ENCODE measurements at regions not wholly inside any gene's neighbourhood (a gene's known extent, or its start where the extent isn't known, plus 50 kb on each side); places are given as distances from the start of the nearest gene placed in this dataset.

DNA sequence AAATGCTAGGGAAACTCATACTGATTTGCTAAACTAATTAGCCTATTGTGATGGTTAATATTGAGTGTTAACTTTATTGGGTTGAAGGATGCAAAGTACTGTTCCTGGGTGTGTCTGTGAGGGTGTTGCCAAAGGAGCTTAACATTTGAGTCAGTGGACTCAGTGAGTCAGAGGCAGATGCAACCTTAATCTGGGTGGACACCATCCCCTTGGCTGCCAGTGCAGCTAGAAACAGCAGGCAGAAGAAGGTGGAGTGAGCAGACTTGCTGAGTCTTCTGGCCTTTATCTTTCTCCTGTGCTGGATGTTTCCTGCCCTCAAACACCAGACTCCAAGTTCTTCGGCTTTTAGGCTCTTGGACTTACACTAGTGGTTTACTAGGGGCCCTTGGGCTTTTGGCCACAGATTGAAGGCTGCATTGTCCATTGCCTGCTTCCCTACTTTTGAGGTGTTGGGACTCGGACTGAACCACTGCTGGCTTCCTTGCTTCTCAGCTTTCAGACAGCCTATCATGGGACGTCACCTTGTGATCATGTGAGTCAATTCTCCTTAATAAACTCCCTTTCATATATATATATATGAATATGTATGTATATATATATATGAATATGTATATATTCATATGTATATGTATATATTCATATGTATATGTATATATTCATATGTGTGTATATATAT lies 69.7 kb downstream of the RPRM start:
- H3K27ac ChIP-seq (ENCODE audit: low read length), result no peak overlapping the region
- H2AFZ ChIP-seq (ENCODE audit: low read depth, low read length), result no peak overlapping the region
- H3K4me2 ChIP-seq (ENCODE audit: insufficient read depth, low read length), result no peak overlapping the region
- H3K9me3 ChIP-seq (ENCODE audit: insufficient read depth, low read length, severe bottlenecking), result no peaks in the 10 kb centered on the region
- H4K20me1 ChIP-seq (ENCODE audit: insufficient read depth, low read length), result no peaks in the 10 kb centered on the region
- no peaks in the 10 kb centered on the region for H3K27me3 ChIP-seq (ENCODE audit: insufficient read depth, low read length, poor library complexity)
- TF ChIP-seq EZH2 (IDR thresholded peaks at IDR 0.05; ENCODE audit: borderline replicate concordance, low read depth, low read length, severe bottlenecking), result no peak
- TF ChIP-seq, protein P1, sequence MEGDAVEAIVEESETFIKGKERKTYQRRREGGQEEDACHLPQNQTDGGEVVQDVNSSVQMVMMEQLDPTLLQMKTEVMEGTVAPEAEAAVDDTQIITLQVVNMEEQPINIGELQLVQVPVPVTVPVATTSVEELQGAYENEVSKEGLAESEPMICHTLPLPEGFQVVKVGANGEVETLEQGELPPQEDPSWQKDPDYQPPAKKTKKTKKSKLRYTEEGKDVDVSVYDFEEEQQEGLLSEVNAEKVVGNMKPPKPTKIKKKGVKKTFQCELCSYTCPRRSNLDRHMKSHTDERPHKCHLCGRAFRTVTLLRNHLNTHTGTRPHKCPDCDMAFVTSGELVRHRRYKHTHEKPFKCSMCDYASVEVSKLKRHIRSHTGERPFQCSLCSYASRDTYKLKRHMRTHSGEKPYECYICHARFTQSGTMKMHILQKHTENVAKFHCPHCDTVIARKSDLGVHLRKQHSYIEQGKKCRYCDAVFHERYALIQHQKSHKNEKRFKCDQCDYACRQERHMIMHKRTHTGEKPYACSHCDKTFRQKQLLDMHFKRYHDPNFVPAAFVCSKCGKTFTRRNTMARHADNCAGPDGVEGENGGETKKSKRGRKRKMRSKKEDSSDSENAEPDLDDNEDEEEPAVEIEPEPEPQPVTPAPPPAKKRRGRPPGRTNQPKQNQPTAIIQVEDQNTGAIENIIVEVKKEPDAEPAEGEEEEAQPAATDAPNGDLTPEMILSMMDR (IDR thresholded peaks at IDR 0.05; ENCODE audit: borderline replicate concordance, extremely low read depth, low read length, poor library complexity, severe bottlenecking), result no peak
- no peaks in the 10 kb centered on the region for H3K79me2 ChIP-seq (ENCODE audit: insufficient read depth, low read length)
- H3K9ac ChIP-seq (ENCODE audit: low read depth, low read length), result no peak overlapping the region
- no peak overlapping the region for H3K4me3 ChIP-seq (ENCODE audit: low read depth in 1 of 2, low read length in 2 of 2)
- DNase-seq, result no peak
- no peaks in the 10 kb centered on the region for H3K4me1 ChIP-seq (ENCODE audit: insufficient read depth, low read length)
- ATAC-seq (ENCODE audit: insufficient read depth, low read depth), result no peak
- H3K36me3 ChIP-seq (ENCODE audit: insufficient read depth, low read length), result no peaks in the 10 kb centered on the region

DNA sequence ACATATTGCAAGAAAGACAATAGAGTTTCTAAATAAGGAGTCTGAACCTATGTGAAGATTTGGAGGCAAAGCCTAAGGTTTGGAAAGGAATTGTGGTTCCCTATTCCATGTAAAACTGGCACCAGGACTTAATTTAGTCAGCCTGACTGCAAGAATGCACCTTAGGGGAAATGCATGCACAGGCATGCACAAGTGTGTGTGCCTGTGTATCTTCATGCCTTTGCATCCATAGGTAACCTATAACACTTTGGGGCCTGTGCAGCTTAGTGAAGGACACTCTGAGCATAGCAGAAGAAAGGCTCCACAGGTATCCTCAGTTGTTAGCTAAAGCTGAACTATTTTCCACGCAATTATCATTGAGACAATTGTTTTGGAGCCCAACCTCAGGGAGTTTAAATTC lies 73.4 kb downstream of the RPRM start:
- H3K27me3 ChIP-seq (ENCODE audit: insufficient read depth, low read length, poor library complexity), result no peaks in the 10 kb centered on the region
- no peaks in the 10 kb centered on the region for H3K36me3 ChIP-seq (ENCODE audit: insufficient read depth, low read length)
- H3K9ac ChIP-seq (ENCODE audit: low read depth, low read length), result no peak overlapping the region
- no peak overlapping the region for H3K27ac ChIP-seq (ENCODE audit: low read length)
- H3K4me3 ChIP-seq (ENCODE audit: low read depth in 1 of 2, low read length in 2 of 2), result no peak overlapping the region
- ATAC-seq (ENCODE audit: insufficient read depth, low read depth) (no peak), DNase-seq (no peak)
- H4K20me1 ChIP-seq (ENCODE audit: insufficient read depth, low read length), result no peaks in the 10 kb centered on the region
- H3K79me2 ChIP-seq (ENCODE audit: insufficient read depth, low read length), result no peaks in the 10 kb centered on the region
- H2AFZ ChIP-seq (ENCODE audit: low read depth, low read length), result no peak overlapping the region
- H3K9me3 ChIP-seq (ENCODE audit: insufficient read depth, low read length, severe bottlenecking), result no peaks in the 10 kb centered on the region
- no peaks in the 10 kb centered on the region for H3K4me1 ChIP-seq (ENCODE audit: insufficient read depth, low read length)
- no peak overlapping the region for H3K4me2 ChIP-seq (ENCODE audit: insufficient read depth, low read length)
- TF ChIP-seq EZH2 (IDR thresholded peaks at IDR 0.05; ENCODE audit: borderline replicate concordance, low read depth, low read length, severe bottlenecking), result no peak
- TF ChIP-seq, protein P1 (IDR thresholded peaks at IDR 0.05; ENCODE audit: borderline replicate concordance, extremely low read depth, low read length, poor library complexity, severe bottlenecking), result no peak

DNA sequence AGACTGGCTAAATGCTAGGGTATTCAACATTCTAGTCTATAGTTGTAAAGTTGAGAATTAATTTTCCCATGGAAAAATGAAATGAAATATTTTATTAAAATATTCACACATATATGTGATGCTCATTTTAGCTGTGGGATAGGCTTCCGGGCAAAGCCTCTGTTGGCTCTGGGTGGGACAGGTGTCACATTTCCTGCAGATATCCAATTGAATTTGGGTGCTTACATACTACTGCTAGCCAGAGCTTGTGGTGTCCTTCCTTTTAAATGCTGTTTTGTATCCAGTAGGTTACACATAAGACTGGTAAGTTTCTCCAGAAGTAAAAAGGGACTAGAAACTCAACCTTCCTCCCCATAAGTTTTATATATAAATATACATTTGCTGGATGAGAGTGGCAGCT lies 73.8 kb downstream of the RPRM start:
- H3K36me3 ChIP-seq (ENCODE audit: insufficient read depth, low read length), result no peaks in the 10 kb centered on the region
- no peak overlapping the region for H3K4me2 ChIP-seq (ENCODE audit: insufficient read depth, low read length)
- no peak for ATAC-seq (ENCODE audit: insufficient read depth, low read depth)
- no peak overlapping the region for H3K9ac ChIP-seq (ENCODE audit: low read depth, low read length)
- no peaks in the 10 kb centered on the region for H3K9me3 ChIP-seq (ENCODE audit: insufficient read depth, low read length, severe bottlenecking)
- H3K4me1 ChIP-seq (ENCODE audit: insufficient read depth, low read length), result no peaks in the 10 kb centered on the region
- DNase-seq, result no peak
- H4K20me1 ChIP-seq (ENCODE audit: insufficient read depth, low read length), result no peaks in the 10 kb centered on the region
- H3K4me3 ChIP-seq (ENCODE audit: low read depth in 1 of 2, low read length in 2 of 2), result no peak overlapping the region
- no peak for TF ChIP-seq EZH2 (IDR thresholded peaks at IDR 0.05; ENCODE audit: borderline replicate concordance, low read depth, low read length, severe bottlenecking)
- TF ChIP-seq, protein P1 (IDR thresholded peaks at IDR 0.05; ENCODE audit: borderline replicate concordance, extremely low read depth, low read length, poor library complexity, severe bottlenecking), result no peak
- no peaks in the 10 kb centered on the region for H3K27me3 ChIP-seq (ENCODE audit: insufficient read depth, low read length, poor library complexity)
- no peaks in the 10 kb centered on the region for H3K79me2 ChIP-seq (ENCODE audit: insufficient read depth, low read length)
- H3K27ac ChIP-seq (ENCODE audit: low read length), result no peak overlapping the region
- no peak overlapping the region for H2AFZ ChIP-seq (ENCODE audit: low read depth, low read length)

All from DND-41 (cell line).